Kidney epithelial cell (primary cell): ENCODE measurements at regions not wholly inside any gene's neighbourhood (a gene's known extent, or its start where the extent isn't known, plus 50 kb on each side); places are given as distances from the start of the nearest gene placed in this dataset.

Experiments
- DNase-seq: peaks from one replicate; pipeline ENCODE4 v3.0.0-alpha.2; 2010; ENCODE audit warnings: low read depth
- H3K27me3 ChIP-seq: 2 replicates; pipeline ENCODE4 v1.6.0; 2011; ENCODE audit warnings: low read length; ENCODE audit not compliant: control insufficient read depth, insufficient read depth
- H3K36me3 ChIP-seq: 2 replicates; pipeline ENCODE4 v1.5.1; 2011; ENCODE audit warnings: low read length; ENCODE audit not compliant: control insufficient read depth, insufficient read depth
- H3K4me3 ChIP-seq: 2 replicates; pipeline ENCODE4 v1.5.1; 2011; ENCODE audit warnings: low read depth, mild to moderate bottlenecking, control low read depth, low read length
- CTCF ChIP-seq: IDR thresholded peaks from 2 replicates; pipeline ENCODE4 v1.5.1; 2011; ENCODE audit warnings: mild to moderate bottlenecking, moderate library complexity, low read length, control low read depth, inconsistent platforms; ENCODE audit not compliant: insufficient read depth, poor library complexity, severe bottlenecking

GRCh38 chr2:194926873-194927272 lies 730.2 kb upstream of the SLC39A10 start:
- no peak overlapping the region for H3K4me3 ChIP-seq
- H3K36me3 ChIP-seq, result no peaks in the 10 kb centered on the region
- no peak for DNase-seq
- TF ChIP-seq CTCF, result no peak
- H3K27me3 ChIP-seq, result no peaks in the 10 kb centered on the region

- H3K4me3 ChIP-seq, result no peak overlapping the region
- no peaks in the 10 kb centered on the region for H3K27me3 ChIP-seq
- DNase-seq, result no peak
- TF ChIP-seq CTCF, result no peak
- no peaks in the 10 kb centered on the region for H3K36me3 ChIP-seq
Observed at GRCh38 chr2:194925742-194926141, 731.3 kb upstream of the SLC39A10 start.

- Histone ChIP-seq H3K4me3 (no peak overlapping the region), H3K27me3 (no peaks in the 10 kb centered on the region), H3K36me3 (no peaks in the 10 kb centered on the region)
- no peak for DNase-seq
- TF ChIP-seq CTCF, result no peak
Observed at GRCh38 chr2:194917519-194917918, 739.5 kb upstream of the SLC39A10 start.

- no peak for TF ChIP-seq CTCF
- Histone ChIP-seq H3K27me3 (no peaks in the 10 kb centered on the region), H3K36me3 (no peaks in the 10 kb centered on the region), H3K4me3 (no peak overlapping the region)
- DNase-seq, result no peak
Observed at GRCh38 chr2:194915485-194915884, 741.5 kb upstream of the SLC39A10 start.

- TF ChIP-seq CTCF, result no peak
- H3K36me3 ChIP-seq, result no peaks in the 10 kb centered on the region
- no peak for DNase-seq
- no peaks in the 10 kb centered on the region for H3K27me3 ChIP-seq
- H3K4me3 ChIP-seq, result no peak overlapping the region
Observed at GRCh38 chr2:194907569-194907968, 749.5 kb upstream of the SLC39A10 start.

- H3K36me3 ChIP-seq, result no peaks in the 10 kb centered on the region
- no peak for DNase-seq
- no peaks in the 10 kb centered on the region for H3K27me3 ChIP-seq
- no peak for TF ChIP-seq CTCF
- no peak overlapping the region for H3K4me3 ChIP-seq
Observed at GRCh38 chr2:194896871-194897270, 760.2 kb upstream of the SLC39A10 start.
